GM18508 (cell line): ENCODE measurements at regions not wholly inside any gene's neighbourhood (a gene's known extent, or its start where the extent isn't known, plus 50 kb on each side); places are given as distances from the start of the nearest gene placed in this dataset.

ENCODE experiments used
- ATAC-seq: cut with Tn5 transposase; IDR thresholded peaks from one replicate; pipeline ENCODE4 v1.9.1; 2021; ENCODE audit warnings: moderate number of reproducible peaks; ENCODE audit not compliant: insufficient read depth, unreplicated experiment

DNA sequence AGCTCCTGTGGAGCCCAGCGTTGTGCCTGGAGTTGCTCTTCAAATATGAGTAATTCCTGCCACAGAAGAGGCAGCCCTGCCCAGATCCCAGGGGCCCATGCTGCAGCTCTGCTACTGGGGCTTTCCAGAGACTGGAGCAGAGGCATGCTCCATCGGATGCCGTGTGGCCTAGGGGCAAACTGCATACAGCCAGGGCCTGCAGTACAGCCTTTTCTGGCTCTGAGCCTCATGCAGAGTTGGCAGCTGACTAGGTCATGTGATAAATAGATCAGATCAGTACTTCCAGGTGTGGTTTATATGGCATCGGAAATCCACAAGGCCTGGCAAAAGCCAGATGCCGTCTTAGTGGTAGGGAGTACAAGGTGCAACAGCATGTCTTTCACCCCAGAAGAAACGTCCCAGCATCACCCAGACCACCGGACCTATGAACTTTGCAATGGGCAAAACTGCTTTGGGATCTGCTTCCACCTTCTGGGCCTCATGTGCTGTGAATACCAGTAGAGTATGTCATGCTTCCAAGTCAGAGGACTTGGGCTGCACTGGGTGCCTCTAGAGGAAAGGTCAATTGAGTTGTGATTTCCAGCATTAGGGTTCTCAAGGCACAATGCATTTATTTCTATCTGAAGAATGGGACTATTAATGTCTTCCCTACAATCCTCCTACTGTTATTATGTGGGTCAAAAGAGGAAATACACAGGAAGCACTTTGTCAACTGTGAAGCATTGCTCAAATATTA lies 250.7 kb upstream of the ZNF32 start:
- no peak for ATAC-seq

DNA sequence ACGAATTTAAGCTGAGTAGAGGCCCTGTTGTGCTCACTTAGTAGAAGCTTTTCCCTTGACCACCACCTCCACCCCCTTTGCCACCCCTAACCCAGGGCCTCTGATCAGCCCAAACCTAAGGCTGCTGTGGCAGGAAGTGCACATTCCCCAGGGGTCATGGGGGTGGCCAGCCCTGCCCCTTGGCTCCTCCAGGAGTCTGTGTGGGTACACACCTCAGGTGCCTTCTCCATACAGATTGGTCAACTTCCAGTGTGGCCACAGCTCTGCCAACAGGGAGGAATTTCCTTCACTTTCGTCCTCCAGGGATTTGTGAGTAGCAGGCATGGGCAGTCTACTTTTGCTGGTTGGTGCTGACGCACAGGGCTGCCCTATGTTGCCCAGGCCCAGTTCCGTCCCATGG lies 249.9 kb upstream of the ZNF32 start:
- no peak for ATAC-seq

DNA sequence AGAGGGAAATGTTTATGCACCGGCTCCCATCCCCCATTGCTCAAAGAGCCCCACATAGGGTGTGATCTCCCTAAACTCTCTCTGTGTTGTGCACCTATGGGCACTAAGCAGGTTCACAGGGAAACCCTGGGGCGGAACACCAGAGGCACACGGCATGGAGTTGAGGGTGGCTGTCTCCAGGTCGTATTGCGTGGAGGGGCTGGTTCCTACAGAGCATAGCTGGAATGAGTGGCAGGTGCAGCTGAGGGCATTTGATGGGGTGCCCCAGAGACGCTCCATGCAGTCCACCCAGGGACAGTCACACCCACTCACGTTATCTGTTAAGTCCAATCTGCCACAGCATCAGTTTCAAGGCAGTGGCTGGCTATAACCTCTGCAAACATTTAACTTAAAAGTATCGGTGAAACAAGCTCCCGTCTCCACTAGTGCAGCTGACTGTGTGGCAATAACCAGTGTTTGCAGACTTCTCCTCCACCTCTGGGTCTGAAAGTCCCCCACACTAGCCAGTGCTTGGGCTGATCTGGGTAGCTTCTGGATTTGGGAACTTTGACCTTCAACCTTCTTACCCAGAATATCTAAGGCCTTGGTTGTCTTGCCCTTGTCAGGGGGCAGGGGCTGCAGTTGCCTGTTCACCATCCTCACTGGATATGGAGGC lies 249.2 kb upstream of the ZNF32 start:
- no peak for ATAC-seq

GRCh38 chr10:43892062-43892770 lies 243.5 kb upstream of the ZNF32 start:
- ATAC-seq = no peak

DNA sequence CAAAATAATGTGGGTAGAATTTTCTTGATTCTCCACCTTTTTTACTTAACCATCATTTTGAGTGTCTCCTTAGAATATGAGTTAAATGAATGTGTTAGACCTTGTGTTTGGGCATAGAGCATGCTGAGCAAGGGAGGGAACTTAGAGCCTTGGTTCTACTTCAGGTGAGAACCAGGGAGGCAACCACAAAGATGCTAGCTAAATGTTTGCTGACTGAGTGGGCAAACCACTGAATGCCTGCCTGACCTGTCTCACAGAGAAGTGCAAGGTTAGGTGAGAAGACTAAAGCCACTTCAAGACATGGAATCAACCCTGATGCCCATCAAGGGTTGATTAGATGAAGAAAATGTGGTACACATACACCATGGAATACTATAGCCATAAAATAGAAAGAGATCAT lies 242.6 kb upstream of the ZNF32 start:
- ATAC-seq = no peak

DNA sequence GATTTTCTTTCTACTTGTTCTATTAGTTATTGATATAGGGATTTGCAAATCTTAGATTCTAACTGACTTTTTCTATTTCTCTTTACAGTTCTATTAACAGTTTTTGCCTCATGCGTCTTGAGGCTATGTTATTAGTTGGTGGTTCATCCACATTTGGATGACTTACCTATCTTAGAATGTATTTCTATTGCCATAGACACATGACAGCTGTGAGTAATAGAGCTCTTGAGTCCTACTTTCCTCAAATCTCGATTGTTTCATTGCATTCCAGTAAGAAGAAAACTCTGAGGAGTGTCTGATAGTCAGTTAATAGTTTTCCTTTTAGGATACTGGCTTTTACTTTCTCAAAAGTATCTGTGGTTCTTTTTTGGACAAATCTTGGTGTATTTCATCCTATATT lies 241.4 kb upstream of the ZNF32 start:
- no peak for ATAC-seq

DNA sequence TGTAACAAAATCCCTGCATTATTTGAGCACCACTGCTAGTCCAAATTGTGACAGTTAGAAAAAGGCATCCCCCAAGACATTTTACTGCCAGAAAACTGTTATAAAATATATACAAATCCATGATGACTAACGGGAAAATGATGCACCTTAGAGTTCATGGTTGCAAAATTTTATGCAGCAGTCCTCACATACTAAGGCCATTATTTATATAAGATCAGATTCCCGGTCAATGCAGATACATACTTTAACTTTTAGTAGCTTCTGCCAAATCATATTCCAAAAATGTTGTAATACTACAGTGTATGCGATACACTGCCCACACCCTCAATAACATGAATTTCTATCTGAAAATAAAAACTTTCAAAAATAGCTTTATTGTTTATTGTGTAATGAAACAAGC lies 239.9 kb upstream of the ZNF32 start:
- ATAC-seq = no peak

- no peak for ATAC-seq
These were observed 237.2 kb upstream of the ZNF32 start for GRCh38 chr10:43885842-43886241.

DNA sequence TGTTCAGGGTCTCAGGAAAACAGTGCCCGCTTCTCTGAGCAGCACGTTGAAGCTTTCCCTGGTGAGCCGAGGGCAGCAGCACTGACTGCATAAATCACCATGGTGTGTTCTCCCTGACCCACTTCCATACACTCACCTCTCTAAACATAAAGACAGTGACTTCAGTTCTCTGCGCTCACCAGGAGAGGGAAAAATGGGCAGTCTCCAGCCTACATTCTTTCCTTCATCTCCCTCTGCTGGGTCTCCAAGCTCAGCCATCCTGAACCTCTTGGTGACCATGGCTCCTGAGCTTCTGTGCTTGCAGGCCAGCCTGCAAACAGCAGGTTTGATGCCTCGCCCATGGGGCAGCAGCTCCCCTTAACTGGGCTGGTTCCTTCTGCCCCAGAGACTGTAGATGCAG lies 236.6 kb upstream of the ZNF32 start:
- ATAC-seq = no peak

DNA sequence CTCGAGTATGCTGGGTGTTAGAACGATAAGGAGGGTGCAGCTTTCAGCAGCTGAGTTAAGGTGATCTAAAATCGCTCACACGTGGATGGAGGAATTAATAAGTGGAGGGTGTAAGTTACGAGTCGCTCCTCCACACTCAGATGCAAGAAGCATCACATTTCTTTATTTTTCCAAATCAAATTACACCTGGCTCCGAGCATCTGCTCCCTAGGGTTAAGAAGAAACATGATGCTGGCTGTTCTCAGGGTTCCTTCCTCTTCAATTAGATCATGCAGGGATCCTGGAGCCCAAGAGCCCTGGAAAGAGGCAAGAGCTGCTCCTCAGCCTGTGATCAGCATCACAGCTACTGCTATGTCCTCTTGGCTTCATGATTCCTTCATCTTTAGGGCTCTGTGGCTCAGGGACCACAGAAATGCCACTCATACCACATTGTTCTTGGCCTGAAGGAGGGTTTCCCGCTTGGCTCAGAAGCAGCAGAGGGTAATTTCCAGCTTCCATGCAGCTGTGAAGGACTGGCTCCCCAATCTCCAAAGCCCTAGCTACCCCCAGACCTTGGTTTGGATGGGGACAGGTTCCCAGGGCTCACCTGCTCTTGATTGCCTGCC lies 235.9 kb upstream of the ZNF32 start:
- ATAC-seq = no peak

GRCh38 chr10:43882711-43883110 lies 234.0 kb upstream of the ZNF32 start:
- ATAC-seq = no peak

- no peak for ATAC-seq
These were observed 233.0 kb upstream of the ZNF32 start for GRCh38 chr10:43881657-43882056.

- ATAC-seq = no peak
These were observed 231.5 kb upstream of the ZNF32 start for GRCh38 chr10:43880160-43880559.

- ATAC-seq = no peak
These were observed 231.1 kb upstream of the ZNF32 start for GRCh38 chr10:43879742-43880141.

DNA sequence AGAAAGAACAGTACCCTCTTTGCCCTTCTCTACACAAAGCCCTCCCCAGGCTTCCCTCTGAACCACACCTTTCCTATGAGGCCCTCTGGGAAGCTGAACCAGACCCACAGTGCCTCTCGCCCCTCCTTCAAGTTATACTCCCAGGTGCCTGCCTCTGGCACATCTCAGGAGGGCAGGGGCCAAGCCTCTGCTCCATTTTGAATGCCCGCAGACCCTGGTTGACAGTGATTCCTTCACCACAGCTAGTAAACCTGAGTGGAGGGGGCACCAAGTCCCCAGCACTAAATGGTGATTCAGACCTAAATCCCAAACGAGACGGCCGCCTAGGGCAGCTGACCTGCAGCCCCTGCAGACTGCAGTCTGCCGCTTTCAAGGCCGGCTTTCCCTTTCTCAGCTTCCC lies 230.5 kb upstream of the ZNF32 start:
- ATAC-seq = no peak

- ATAC-seq = no peak
These were observed 229.7 kb upstream of the ZNF32 start for GRCh38 chr10:43878386-43878785.

GRCh38 chr10:43876976-43877375 lies 228.3 kb upstream of the ZNF32 start:
- ATAC-seq = no peak

DNA sequence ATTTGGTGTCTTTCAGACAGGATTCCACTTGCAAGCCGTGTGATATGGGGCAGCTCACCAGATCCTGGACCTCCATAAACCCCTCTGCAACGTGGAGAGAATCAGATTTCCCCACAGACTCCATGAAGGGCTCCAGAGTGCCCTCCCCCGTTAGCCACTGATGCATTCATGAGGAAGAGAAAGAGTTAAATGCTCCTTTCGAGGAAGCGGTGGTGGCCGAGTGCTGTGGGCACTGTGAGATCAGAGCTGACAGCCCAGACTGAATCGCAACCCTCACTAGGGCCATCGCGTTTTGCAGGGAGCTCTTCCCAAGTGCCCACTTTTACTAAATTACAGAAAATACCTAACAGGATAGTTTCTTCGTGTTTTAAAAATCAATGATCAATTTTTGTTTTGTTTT lies 226.3 kb upstream of the ZNF32 start:
- ATAC-seq = no peak

DNA sequence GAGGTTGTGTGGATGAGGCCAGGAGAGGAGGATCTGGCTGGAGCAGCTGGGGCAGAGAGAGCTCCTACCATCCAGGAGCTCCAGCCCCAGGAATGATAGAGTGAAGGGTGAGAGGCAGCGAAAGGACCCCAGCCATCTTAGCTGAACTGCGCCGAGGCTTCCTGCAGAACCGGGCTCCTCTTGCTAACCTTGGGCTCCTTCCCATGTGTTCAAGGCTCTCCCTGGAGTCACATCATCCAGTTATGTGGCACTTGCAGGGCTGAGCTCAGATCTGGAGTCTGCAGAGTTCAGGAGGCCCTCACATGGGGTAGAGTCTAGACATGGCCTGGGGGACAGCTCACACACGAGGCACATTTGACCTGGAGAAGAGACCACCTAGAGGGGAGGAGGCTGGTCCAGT lies 225.0 kb upstream of the ZNF32 start:
- no peak for ATAC-seq

GRCh38 chr10:43872644-43873043 lies 224.0 kb upstream of the ZNF32 start:
- no peak for ATAC-seq

- ATAC-seq = no peak
These were observed 222.9 kb upstream of the ZNF32 start for GRCh38 chr10:43871545-43871944.
